H1 (cell line): ENCODE measurements at regions not wholly inside any gene's neighbourhood (a gene's known extent, or its start where the extent isn't known, plus 50 kb on each side); places are given as distances from the start of the nearest gene placed in this dataset.

Experiments used
- CBX8 ChIP-seq: fragments of 300-800, 300-1000 bp; sonication (generic); IDR thresholded peaks from 2 replicates; pipeline ENCODE4 v1.7.1; 2016; ENCODE audit warnings: low read depth, low read length, borderline replicate concordance

- TF ChIP-seq CBX8, result no peak
Measured at GRCh38 chr14:101200650-101201516, 297.4 kb upstream of the RTL1 start (continued).
